ENCODE measurements at regions not wholly inside any gene's neighbourhood (a gene's known extent, or its start where the extent isn't known, plus 50 kb on each side); places are given as distances from the start of the nearest gene placed in this dataset.
A peak's percentile ranks its signal among the peaks of the same experiment; 100 is the strongest.

GRCh38 chr10:62643606-62644587 is 160.6 kb upstream of the ADO start:
- no peak overlapping the region for H3K4me3 ChIP-seq
- no peaks in the 10 kb centered on the region for H3K79me2 ChIP-seq (ENCODE audit: insufficient read depth)
- no peak overlapping the region for H3K27ac ChIP-seq
- peaks cover 9% of the 10 kb centered on the region for H3K4me1 ChIP-seq (ENCODE audit: insufficient read depth)
- no peak overlapping the region for H3K4me2 ChIP-seq (ENCODE audit: unreplicated experiment)
- in situ Hi-C loops (cut with MboI): no loop called here
- no peaks in the 10 kb centered on the region for H4K20me1 ChIP-seq (ENCODE audit: insufficient read depth)
- H2AFZ ChIP-seq: no peak overlapping the region
- H3K9me2 ChIP-seq (ENCODE audit: insufficient read depth): no peaks in the 10 kb centered on the region
- no peaks in the 10 kb centered on the region for H3K27me3 ChIP-seq (replicated peaks; ENCODE audit: insufficient read depth)
- no peak overlapping the region for H3K9ac ChIP-seq
- no peak for TF ChIP-seq EZH2phosphoT487 (IDR thresholded peaks at IDR 0.05; ENCODE audit: insufficient read depth, low read depth)
- no peak for TF ChIP-seq EZH2 (IDR thresholded peaks at IDR 0.05; ENCODE audit: insufficient read depth, poor library complexity, severe bottlenecking)
- 88 to 92% methylated on average over 5 of the region's 5 CpGs for WGBS, 2 experiments (ENCODE audit: low coverage in 1 of 2, low lambda C conversion rate in 2 of 2, missing lambda C conversion rate in 2 of 2)
- H3K9me3 ChIP-seq (ENCODE audit: low read depth): no peaks in the 10 kb centered on the region
- no peak for DNase-seq
- no peaks in the 10 kb centered on the region; the same call in 1 of the 2 replicates for H3F3A ChIP-seq (ENCODE audit: insufficient read depth)
- no peaks in the 10 kb centered on the region for H3K36me3 ChIP-seq (ENCODE audit: low read depth)

GRCh38 chr10:62647375-62648092 is 157.0 kb upstream of the ADO start:
- WGBS, 2 experiments (ENCODE audit: low coverage in 1 of 2, low lambda C conversion rate in 2 of 2, missing lambda C conversion rate in 2 of 2): 89 to 94% methylated on average over 6 of the region's 6 CpGs

GRCh38 chr10:62648921-62649320 is 155.6 kb upstream of the ADO start:
- H3K9me3 ChIP-seq (ENCODE audit: low read depth): no peaks in the 10 kb centered on the region
- 56 to 67% methylated on average over 1 of the region's 1 CpG for WGBS, 2 experiments (ENCODE audit: low coverage in 1 of 2, low lambda C conversion rate in 2 of 2, missing lambda C conversion rate in 2 of 2)
- H3K9ac ChIP-seq: no peak overlapping the region
- no peaks in the 10 kb centered on the region for H3K79me2 ChIP-seq (ENCODE audit: insufficient read depth)
- H3K4me2 ChIP-seq (ENCODE audit: unreplicated experiment): no peak overlapping the region
- H3F3A ChIP-seq (ENCODE audit: insufficient read depth): peaks cover 26% of the 10 kb centered on the region
- in situ Hi-C loops (cut with MboI): no loop called here
- no peaks in the 10 kb centered on the region for H3K27me3 ChIP-seq (replicated peaks; ENCODE audit: insufficient read depth)
- no peaks in the 10 kb centered on the region for H3K9me2 ChIP-seq (ENCODE audit: insufficient read depth)
- no peak for DNase-seq
- H3K4me1 ChIP-seq (ENCODE audit: insufficient read depth): peaks cover 32% of the 10 kb centered on the region
- no peaks in the 10 kb centered on the region for H4K20me1 ChIP-seq (ENCODE audit: insufficient read depth)
- H2AFZ ChIP-seq: no peak overlapping the region
- H3K36me3 ChIP-seq (ENCODE audit: low read depth): no peaks in the 10 kb centered on the region
- no peak overlapping the region for H3K27ac ChIP-seq
- H3K4me3 ChIP-seq: no peak overlapping the region
- TF ChIP-seq EZH2phosphoT487 (IDR thresholded peaks at IDR 0.05; ENCODE audit: insufficient read depth, low read depth) (no peak), EZH2 (IDR thresholded peaks at IDR 0.05; ENCODE audit: insufficient read depth, poor library complexity, severe bottlenecking) (no peak)

More at GRCh38 chr10:62647375-62648092, 157.0 kb upstream of the ADO start:
- no peaks in the 10 kb centered on the region for H3K9me3 ChIP-seq (ENCODE audit: low read depth)
- H3K4me2 ChIP-seq (ENCODE audit: unreplicated experiment): no peak overlapping the region
- no peak for DNase-seq
- no peak overlapping the region for H3K9ac ChIP-seq
- H2AFZ ChIP-seq: no peak overlapping the region
- H3K9me2 ChIP-seq (ENCODE audit: insufficient read depth): no peaks in the 10 kb centered on the region
- H3K36me3 ChIP-seq (ENCODE audit: low read depth): no peaks in the 10 kb centered on the region
- TF ChIP-seq EZH2 (IDR thresholded peaks at IDR 0.05; ENCODE audit: insufficient read depth, poor library complexity, severe bottlenecking) (no peak), EZH2phosphoT487 (IDR thresholded peaks at IDR 0.05; ENCODE audit: insufficient read depth, low read depth) (no peak)
- no peak overlapping the region for H3K27ac ChIP-seq
- no peaks in the 10 kb centered on the region for H3K79me2 ChIP-seq (ENCODE audit: insufficient read depth)
- in situ Hi-C loops (cut with MboI): no loop called here
- no peak overlapping the region for H3K4me3 ChIP-seq
- H4K20me1 ChIP-seq (ENCODE audit: insufficient read depth): no peaks in the 10 kb centered on the region
- H3F3A ChIP-seq (ENCODE audit: insufficient read depth): peaks cover 26% of the 10 kb centered on the region
- peaks cover 28% of the 10 kb centered on the region for H3K4me1 ChIP-seq (ENCODE audit: insufficient read depth)
- no peaks in the 10 kb centered on the region for H3K27me3 ChIP-seq (replicated peaks; ENCODE audit: insufficient read depth)

GRCh38 chr10:62650411-62650810 is 154.1 kb upstream of the ADO start:
- Histone ChIP-seq H3K79me2 (ENCODE audit: insufficient read depth) (no peaks in the 10 kb centered on the region), H3K27ac (peak overlapping the region; percentile 41), H3K4me3 (no peak overlapping the region), H2AFZ (no peak overlapping the region), H3F3A (ENCODE audit: insufficient read depth) (peaks cover 26% of the 10 kb centered on the region), H3K9ac (no peak overlapping the region), H4K20me1 (ENCODE audit: insufficient read depth) (no peaks in the 10 kb centered on the region), H3K36me3 (ENCODE audit: low read depth) (no peaks in the 10 kb centered on the region), H3K9me2 (ENCODE audit: insufficient read depth) (no peaks in the 10 kb centered on the region), H3K4me1 (ENCODE audit: insufficient read depth) (peaks cover 32% of the 10 kb centered on the region), H3K9me3 (ENCODE audit: low read depth) (no peaks in the 10 kb centered on the region), H3K27me3 (replicated peaks; ENCODE audit: insufficient read depth) (no peaks in the 10 kb centered on the region), H3K4me2 (ENCODE audit: unreplicated experiment) (no peak overlapping the region)
- WGBS, 2 experiments (ENCODE audit: low coverage in 1 of 2, low lambda C conversion rate in 2 of 2, missing lambda C conversion rate in 2 of 2): 38 to 46% methylated on average over 2 of the region's 2 CpGs
- TF ChIP-seq EZH2 (IDR thresholded peaks at IDR 0.05; ENCODE audit: insufficient read depth, poor library complexity, severe bottlenecking) (no peak), EZH2phosphoT487 (IDR thresholded peaks at IDR 0.05; ENCODE audit: insufficient read depth, low read depth) (no peak)
- in situ Hi-C loops (cut with MboI): no loop called here
- peak; percentile 69 for DNase-seq

Data from GM23248 (cell line).